HepG2 (cell line): ENCODE measurements at regions not wholly inside any gene's neighbourhood (a gene's known extent, or its start where the extent isn't known, plus 50 kb on each side); places are given as distances from the start of the nearest gene placed in this dataset.

Experiments
- ATAC-seq: fragments of 200-7000 bp; cut with Tn5 transposase; 3 replicates; pipeline ENCODE4 v1.9.1; 2020; ENCODE audit warnings: mild to moderate bottlenecking, moderate library complexity
- BruUV-seq: library from RNA; stranded (reverse); fragments of 400-500 nt; replicated peaks from 2 replicates; lab custom pipeline; 2021; lab: Mats Ljungman, UMichigan
- CTCF ChIA-PET: fragments of 300-600 bp; formaldehyde crosslinking; extraction: SDS; loops from one replicate; lab custom pipeline; 2021; ENCODE audit warnings: low total read pairs, inconsistent platforms, low intra/inter-chr PET ratio; lab: Yijun Ruan, JAX
- POLR2A ChIA-PET: fragments of 350-600 bp; sonication (Branson Sonifier 250); formaldehyde crosslinking; loops from one replicate; lab custom pipeline; 2020; ENCODE audit warnings: antibody characterized with exemption, inconsistent platforms; lab: Yijun Ruan, JAX
- DNase-seq: peaks from one replicate; pipeline ENCODE4 v3.0.0-alpha.2; 2015; ENCODE audit warnings: low spot score
- FAIRE-seq: peaks from 3 replicates; lab custom pipeline; 2011; peaks lifted over from hg19 to GRCh38; lab: Jason Lieb, UNC
- H2AFZ ChIP-seq: one replicate; pipeline ENCODE4 v1.6.1; 2011; ENCODE audit warnings: low read length, inconsistent platforms
- H3K27ac ChIP-seq: fragments of 300-600 bp; 3 replicates; pipeline ENCODE4 v1.8.0; 2011; ENCODE audit warnings: mixed run types, mild to moderate bottlenecking, mixed read lengths, low read length, inconsistent platforms; ENCODE audit not compliant: insufficient read depth; ENCODE audit errors: extremely low read length
- H3K27me3 ChIP-seq, 2 experiments: fragments of 200-600 bp in 1 of 2; 2 replicates in 1 of 2; 3 replicates in 1 of 2; pipeline versions ENCODE4 v1.6.0 to v1.8.0; 2011; ENCODE audit warnings: low read length in 2 of 2, mild to moderate bottlenecking in 2 of 2, moderate library complexity in 2 of 2, inconsistent platforms in 1 of 2; ENCODE audit not compliant: insufficient read depth in 2 of 2, control insufficient read depth in 1 of 2
- H3K36me3 ChIP-seq, 2 experiments: fragments of 200-600 bp in 1 of 2; replicated peaks in 1 of 2; 2 replicates in 1 of 2; 3 replicates in 1 of 2; pipeline versions ENCODE4 v1.5.1 to v1.8.0; 2011; ENCODE audit warnings: low read length in 2 of 2, inconsistent platforms in 1 of 2; ENCODE audit not compliant: insufficient read depth in 2 of 2, control insufficient read depth in 1 of 2
- H3K4me1 ChIP-seq: 2 replicates; pipeline ENCODE4 v1.5.1; 2012; ENCODE audit warnings: low read length, inconsistent platforms; ENCODE audit not compliant: insufficient read depth
- H3K4me2 ChIP-seq: 2 replicates; pipeline ENCODE4 v1.6.0; 2011; ENCODE audit warnings: low read depth, low read length, inconsistent platforms
- H3K4me3 ChIP-seq, 3 experiments: fragments of 200-600 bp in 1 of 3; sonication (generic), shearing (Covaris generic) in 1 of 3; replicated peaks in 1 of 3; 2 replicates each; pipeline ENCODE4 v1.5.1; 2011 to 2016; ENCODE audit warnings: low read length in 3 of 3, inconsistent platforms in 2 of 3, low read depth in 2 of 3, mild to moderate bottlenecking in 2 of 3, control low read depth in 1 of 3, mixed read lengths in 1 of 3; ENCODE audit not compliant: insufficient read depth in 1 of 3
- H3K79me2 ChIP-seq: one replicate; pipeline ENCODE4 v1.6.1; 2011; ENCODE audit warnings: low read length, inconsistent platforms; ENCODE audit not compliant: insufficient read depth
- H3K9ac ChIP-seq: 2 replicates; pipeline ENCODE4 v1.6.0; 2011; ENCODE audit warnings: mild to moderate bottlenecking, low read depth, low read length, inconsistent platforms; ENCODE audit not compliant: insufficient read depth
- H3K9me3 ChIP-seq: 2 replicates; pipeline ENCODE4 v1.5.1; 2012; ENCODE audit warnings: mild to moderate bottlenecking, low read length
- H4K20me1 ChIP-seq: 2 replicates; pipeline ENCODE4 v1.6.0; 2011; ENCODE audit warnings: inconsistent platforms, mild to moderate bottlenecking, low read length, moderate library complexity; ENCODE audit not compliant: insufficient read depth
- CREBL2 ChIP-seq: sonication (generic); formaldehyde crosslinking; IDR thresholded peaks from 2 replicates; pipeline ENCODE4 v1.8.1; 2023; ENCODE audit warnings: missing genetic modification reagents, mild to moderate bottlenecking, borderline replicate concordance
- MXD3 ChIP-seq: IDR thresholded peaks from 2 replicates; pipeline ENCODE4 v1.6.1; 2016; ENCODE audit warnings: mild to moderate bottlenecking, missing biosample characterization, missing genetic modification reagents
- SIN3A ChIP-seq: IDR thresholded peaks from 2 replicates; pipeline ENCODE4 v1.6.1; 2011; ENCODE audit warnings: low read depth, mild to moderate bottlenecking, control low read depth, low read length, borderline replicate concordance
- SNRNP70 ChIP-seq: fragments of 200-400 bp; formaldehyde crosslinking; IDR thresholded peaks from 2 replicates; pipeline ENCODE4 v1.6.1; 2017; ENCODE audit warnings: mild to moderate bottlenecking, low read depth, low read length, moderate library complexity
- TAF1 ChIP-seq: sonication (generic); formaldehyde crosslinking; IDR thresholded peaks from 2 replicates; pipeline ENCODE4 v1.4.0; 2020; ENCODE audit warnings: missing genetic modification reagents
- TBL1XR1 ChIP-seq: fragments of 150-350 bp; IDR thresholded peaks from 2 replicates; pipeline ENCODE4 v1.6.1; 2014; ENCODE audit warnings: borderline replicate concordance, low read length; ENCODE audit not compliant: partially characterized antibody
- THAP11 ChIP-seq: IDR thresholded peaks from 2 replicates; pipeline ENCODE4 v1.6.1; 2016; ENCODE audit warnings: missing biosample characterization, missing genetic modification reagents
- ZBTB38 ChIP-seq: sonication (generic); formaldehyde crosslinking; IDR thresholded peaks from 2 replicates; pipeline ENCODE4 v1.5.1; 2020; ENCODE audit warnings: mild to moderate bottlenecking, missing genetic modification reagents
- ZKSCAN8 ChIP-seq: IDR thresholded peaks from 2 replicates; pipeline ENCODE4 v1.6.1; 2016; ENCODE audit warnings: borderline replicate concordance, missing genetic modification reagents, missing compliant biosample characterization
- ZNF275 ChIP-seq: sonication (generic); formaldehyde crosslinking; IDR thresholded peaks from 2 replicates; pipeline ENCODE4 v1.8.0; 2022; ENCODE audit warnings: missing genetic modification reagents, mild to moderate bottlenecking, inconsistent platforms, borderline replicate concordance
- ZNF362 ChIP-seq: sonication (generic); formaldehyde crosslinking; IDR thresholded peaks from 2 replicates; pipeline ENCODE4 v1.4.0; 2020; ENCODE audit warnings: missing genetic modification reagents, mild to moderate bottlenecking, borderline replicate concordance
- ZNF816 ChIP-seq: sonication (generic); formaldehyde crosslinking; IDR thresholded peaks from 2 replicates; pipeline ENCODE4 v1.8.0; 2022; ENCODE audit warnings: missing genetic modification reagents, mild to moderate bottlenecking, borderline replicate concordance
- ZNF878 ChIP-seq: sonication (generic); formaldehyde crosslinking; IDR thresholded peaks from 2 replicates; pipeline ENCODE4 v1.8.1; 2023; ENCODE audit warnings: mild to moderate bottlenecking, missing genetic modification reagents, moderate library complexity
- ZNF879 ChIP-seq: sonication (generic); formaldehyde crosslinking; IDR thresholded peaks from 2 replicates; pipeline ENCODE4 v1.8.1; 2023; ENCODE audit warnings: missing genetic modification reagents
- WGBS: methylation state at CpG from one replicate; pipeline ENCODE4 v1.1.6; 2017; ENCODE audit warnings: low lambda C conversion rate; 5-methylcytosine and 5-hydroxymethylcytosine counted together
- in situ Hi-C: cut with HindIII; loops from 2 replicates; pipeline ENCODE4 v1.10.0; 2017; ENCODE audit warnings: low pct_unique_long_range_greater_than_20kb; ENCODE audit not compliant: extremely low pct_ligation_motif_present
- intact Hi-C: fragments of 100-400 bp; cut with micrococcal nuclease; formaldehyde crosslinking; loops from one replicate; pipeline ENCODE4 v1.10.0; 2022; ENCODE audit not compliant: unreplicated experiment

- Histone ChIP-seq H2AFZ (no peak overlapping the region), H3K36me3 (no peaks in the 10 kb centered on the region), H3K4me1 (no peaks in the 10 kb centered on the region), H3K9me3 (peaks cover 33% of the 10 kb centered on the region)
- DNase-seq: no peak
- TF ChIP-seq ZNF879 (CRISPR knock-in tag) (no peak), THAP11 (CRISPR knock-in tag) (no peak), ZNF362 (CRISPR knock-in tag) (no peak), ZNF878 (no peak), TAF1 (CRISPR knock-in tag) (no peak), MXD3 (no peak), ZNF275 (no peak), ZKSCAN8 (CRISPR knock-in tag) (no peak), SNRNP70 (no peak), SIN3A (no peak), ZNF816 (CRISPR knock-in tag) (no peak), TBL1XR1 (no peak), CREBL2 (CRISPR knock-in tag) (no peak), ZBTB38 (CRISPR knock-in tag) (no peak)
- TF ChIP-seq, all 625 proteins: peak for 0
- no peak overlapping the region for H3K9ac ChIP-seq
- POLR2A ChIA-PET: no interaction called here
- no peaks in the 10 kb centered on the region for H3K27me3 ChIP-seq
- CTCF ChIA-PET: no interaction called here
- intact Hi-C loops: no loop called here
- no peak overlapping the region for H3K4me2 ChIP-seq
- no peaks in the 10 kb centered on the region for H4K20me1 ChIP-seq
- 4% methylated on average over 2 of the region's 2 CpGs for WGBS
- no peak overlapping the region for H3K27ac ChIP-seq
- ATAC-seq: no peak
- H3K79me2 ChIP-seq: no peaks in the 10 kb centered on the region
- in situ Hi-C loops: no loop called here
- no peak for FAIRE-seq
- H3K4me3 ChIP-seq: no peak overlapping the region
- no TSS peak for BruUV-seq
These were observed 1460.5 kb downstream of the NLGN4Y start for GRCh38 chrY:15984651-15985398.
